ENCODE measurements at regions not wholly inside any gene's neighbourhood (a gene's known extent, or its start where the extent isn't known, plus 50 kb on each side); places are given as distances from the start of the nearest gene placed in this dataset.

GRCh38 chr4:137609718-137610430, 77.6 kb upstream of the PCDH18 start (continued):
- TF ChIP-seq TEAD4 (IDR thresholded peaks at IDR 0.05; ENCODE audit: borderline replicate concordance, insufficient read depth) (0 out of 2 replicates have a peak, but pooled peaks have one; percentile 38), GABPA (IDR thresholded peaks at IDR 0.05; ENCODE audit: low read depth) (no peak), FOXM1 (IDR thresholded peaks at IDR 0.05; ENCODE audit: low read depth) (no peak)
- TF ChIP-seq, protein P1, sequence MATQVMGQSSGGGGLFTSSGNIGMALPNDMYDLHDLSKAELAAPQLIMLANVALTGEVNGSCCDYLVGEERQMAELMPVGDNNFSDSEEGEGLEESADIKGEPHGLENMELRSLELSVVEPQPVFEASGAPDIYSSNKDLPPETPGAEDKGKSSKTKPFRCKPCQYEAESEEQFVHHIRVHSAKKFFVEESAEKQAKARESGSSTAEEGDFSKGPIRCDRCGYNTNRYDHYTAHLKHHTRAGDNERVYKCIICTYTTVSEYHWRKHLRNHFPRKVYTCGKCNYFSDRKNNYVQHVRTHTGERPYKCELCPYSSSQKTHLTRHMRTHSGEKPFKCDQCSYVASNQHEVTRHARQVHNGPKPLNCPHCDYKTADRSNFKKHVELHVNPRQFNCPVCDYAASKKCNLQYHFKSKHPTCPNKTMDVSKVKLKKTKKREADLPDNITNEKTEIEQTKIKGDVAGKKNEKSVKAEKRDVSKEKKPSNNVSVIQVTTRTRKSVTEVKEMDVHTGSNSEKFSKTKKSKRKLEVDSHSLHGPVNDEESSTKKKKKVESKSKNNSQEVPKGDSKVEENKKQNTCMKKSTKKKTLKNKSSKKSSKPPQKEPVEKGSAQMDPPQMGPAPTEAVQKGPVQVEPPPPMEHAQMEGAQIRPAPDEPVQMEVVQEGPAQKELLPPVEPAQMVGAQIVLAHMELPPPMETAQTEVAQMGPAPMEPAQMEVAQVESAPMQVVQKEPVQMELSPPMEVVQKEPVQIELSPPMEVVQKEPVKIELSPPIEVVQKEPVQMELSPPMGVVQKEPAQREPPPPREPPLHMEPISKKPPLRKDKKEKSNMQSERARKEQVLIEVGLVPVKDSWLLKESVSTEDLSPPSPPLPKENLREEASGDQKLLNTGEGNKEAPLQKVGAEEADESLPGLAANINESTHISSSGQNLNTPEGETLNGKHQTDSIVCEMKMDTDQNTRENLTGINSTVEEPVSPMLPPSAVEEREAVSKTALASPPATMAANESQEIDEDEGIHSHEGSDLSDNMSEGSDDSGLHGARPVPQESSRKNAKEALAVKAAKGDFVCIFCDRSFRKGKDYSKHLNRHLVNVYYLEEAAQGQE (IDR thresholded peaks at IDR 0.05; ENCODE audit: low read depth, low read length): no peak
- TF ChIP-seq, protein P2, sequence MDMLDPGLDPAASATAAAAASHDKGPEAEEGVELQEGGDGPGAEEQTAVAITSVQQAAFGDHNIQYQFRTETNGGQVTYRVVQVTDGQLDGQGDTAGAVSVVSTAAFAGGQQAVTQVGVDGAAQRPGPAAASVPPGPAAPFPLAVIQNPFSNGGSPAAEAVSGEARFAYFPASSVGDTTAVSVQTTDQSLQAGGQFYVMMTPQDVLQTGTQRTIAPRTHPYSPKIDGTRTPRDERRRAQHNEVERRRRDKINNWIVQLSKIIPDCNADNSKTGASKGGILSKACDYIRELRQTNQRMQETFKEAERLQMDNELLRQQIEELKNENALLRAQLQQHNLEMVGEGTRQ (IDR thresholded peaks at IDR 0.05; ENCODE audit: borderline replicate concordance, low read depth, low read length): no peak

- peaks cover 10% of the 10 kb centered on the region for H3F3A ChIP-seq (replicated peaks; ENCODE audit: insufficient read depth)
- ChIA-PET POLR2A (no interaction called here), CTCF (no interaction called here)
- no peaks in the 10 kb centered on the region for H3K79me2 ChIP-seq (ENCODE audit: insufficient read depth)
- 83% methylated on average over 1 of the region's 1 CpG for WGBS (ENCODE audit: low lambda C conversion rate)
- no peak for DNase-seq
- H3K4me2 ChIP-seq: no peak overlapping the region
- no peaks in the 10 kb centered on the region for H4K20me1 ChIP-seq (ENCODE audit: insufficient read depth)
- no peak overlapping the region for H2AFZ ChIP-seq (ENCODE audit: low read depth)
- H3K9ac ChIP-seq: no peak overlapping the region
- H3K27ac ChIP-seq (ENCODE audit: low read depth in 2 of 2, low read length in 1 of 2): peak overlapping the region in 1 of 2 experiments; percentile 91; a peak in 2 of 4 replicates
- no peak overlapping the region for H3K4me3 ChIP-seq (ENCODE audit: low read depth in 2 of 2, low read length in 1 of 2)
- H3K9me2 ChIP-seq: no peaks in the 10 kb centered on the region
- H3K9me3 ChIP-seq: no peaks in the 10 kb centered on the region; the same call in 1 of the 2 replicates
- H3K4me1 ChIP-seq (ENCODE audit: control insufficient read depth in 1 of 2, insufficient read depth in 2 of 2, low read depth in 1 of 2, low read length in 1 of 2): peaks cover 6 to 14% of the 10 kb centered on the region in 2 experiments; a peak in 3 of 4 replicates
- no peaks in the 10 kb centered on the region for H3K27me3 ChIP-seq (ENCODE audit: insufficient read depth)
- H3K36me3 ChIP-seq (replicated peaks in 1 of 2; ENCODE audit: control insufficient read depth in 1 of 2, insufficient read depth in 2 of 2, low read length in 1 of 2): no peaks in the 10 kb centered on the region
- TF ChIP-seq RAD21 (IDR thresholded peaks at IDR 0.05; ENCODE audit: low read length): peak; percentile 8; the same call in 1 of the 2 replicates
- TF ChIP-seq GATA2 (CRISPR knock-in tag; IDR thresholded peaks at IDR 0.05): peak; percentile 13; the same call in 1 of the 2 replicates
- TF ChIP-seq, protein P3, sequence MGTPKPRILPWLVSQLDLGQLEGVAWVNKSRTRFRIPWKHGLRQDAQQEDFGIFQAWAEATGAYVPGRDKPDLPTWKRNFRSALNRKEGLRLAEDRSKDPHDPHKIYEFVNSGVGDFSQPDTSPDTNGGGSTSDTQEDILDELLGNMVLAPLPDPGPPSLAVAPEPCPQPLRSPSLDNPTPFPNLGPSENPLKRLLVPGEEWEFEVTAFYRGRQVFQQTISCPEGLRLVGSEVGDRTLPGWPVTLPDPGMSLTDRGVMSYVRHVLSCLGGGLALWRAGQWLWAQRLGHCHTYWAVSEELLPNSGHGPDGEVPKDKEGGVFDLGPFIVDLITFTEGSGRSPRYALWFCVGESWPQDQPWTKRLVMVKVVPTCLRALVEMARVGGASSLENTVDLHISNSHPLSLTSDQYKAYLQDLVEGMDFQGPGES (IDR thresholded peaks at IDR 0.05; ENCODE audit: low read depth, low read length): no peak
Measured at GRCh38 chr4:137608085-137608484, 75.8 kb upstream of the PCDH18 start.
